Thymus (tissue), 11 donors: ENCODE measurements at regions not wholly inside any gene's neighbourhood (a gene's known extent, or its start where the extent isn't known, plus 50 kb on each side); places are given as distances from the start of the nearest gene placed in this dataset.
A peak's percentile ranks its signal among the peaks of the same experiment; 100 is the strongest.

ENCODE experiments used
- DNase-seq, 9 donors: peaks; one replicate each; pipeline ENCODE4 v3.0.0-alpha.2; 2013; ENCODE audit warnings: low spot score in 9 of 9, low read depth in 6 of 9, missing footprints in 1 of 9
- H3K27ac ChIP-seq, 2 donors: one replicate each; pipeline ENCODE4 v1.5.1; 2013; ENCODE audit warnings: control low read depth in 1 of 2, low read depth in 1 of 2, low read length in 1 of 2, mild to moderate bottlenecking in 1 of 2, moderate library complexity in 1 of 2
- H3K27me3 ChIP-seq, 2 donors: one replicate each; pipeline ENCODE4 v1.5.1; 2013; ENCODE audit warnings: low read length in 1 of 2; ENCODE audit not compliant: control insufficient read depth in 2 of 2, insufficient read depth in 1 of 2
- H3K36me3 ChIP-seq, 2 donors: one replicate each; pipeline ENCODE4 v1.5.1; 2013; ENCODE audit warnings: low read length in 1 of 2, mild to moderate bottlenecking in 1 of 2, moderate library complexity in 1 of 2; ENCODE audit not compliant: control insufficient read depth in 2 of 2, insufficient read depth in 2 of 2
- H3K4me1 ChIP-seq, 2 donors: one replicate each; pipeline ENCODE4 v1.5.1; 2013; ENCODE audit warnings: low read length in 2 of 2; ENCODE audit not compliant: control insufficient read depth in 2 of 2, insufficient read depth in 2 of 2
- H3K4me3 ChIP-seq, 2 donors: one replicate each; pipeline ENCODE4 v1.5.1; 2013; ENCODE audit warnings: low read length in 2 of 2, control low read depth in 1 of 2, mild to moderate bottlenecking in 1 of 2
- H3K9me3 ChIP-seq, 2 donors: one replicate each; pipeline ENCODE4 v1.5.1; 2013; ENCODE audit warnings: low read length in 1 of 2, mild to moderate bottlenecking in 1 of 2; ENCODE audit not compliant: control insufficient read depth in 2 of 2, insufficient read depth in 1 of 2
- WGBS: extraction: QIAGEN DNeasy Blood & Tissue Kit; methylation state at CpG from one replicate; pipeline ENCODE4 v1.1.7; 2013; 5-methylcytosine and 5-hydroxymethylcytosine counted together
- donor health status: healthy.

DNA sequence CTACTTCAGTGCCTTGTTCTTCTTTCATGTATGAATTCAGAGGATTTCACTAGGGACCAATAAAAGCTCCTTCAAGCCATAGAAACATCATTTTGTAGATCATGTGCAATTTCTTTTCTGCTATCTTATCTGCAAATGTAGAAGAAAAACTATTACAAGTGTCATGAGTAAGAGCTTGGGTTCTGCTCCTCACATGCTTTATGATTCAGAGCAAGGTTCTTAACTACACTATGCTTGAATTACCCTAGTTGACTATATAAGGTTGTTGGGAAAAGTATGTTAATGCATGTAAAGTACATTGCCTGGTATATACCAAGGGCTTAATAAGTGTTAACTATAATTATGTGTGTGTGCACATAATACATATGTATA is 91.4 kb upstream of the S1PR1 start:
- Histone ChIP-seq H3K27me3 (no peaks in the 10 kb centered on the region), H3K4me1 (no peaks in the 10 kb centered on the region), H3K36me3 (no peaks in the 10 kb centered on the region), H3K4me3 (no peak overlapping the region), H3K9me3 (no peaks in the 10 kb centered on the region), H3K27ac (no peak overlapping the region)
- DNase-seq, result no peak

GRCh38 chr1:101144671-101145448 is 92.0 kb upstream of the S1PR1 start:
- no peaks in the 10 kb centered on the region for H3K27me3 ChIP-seq
- no peak overlapping the region for H3K4me3 ChIP-seq
- 96% methylated on average over 5 of the region's 5 CpGs for WGBS
- no peak overlapping the region for H3K27ac ChIP-seq
- no peaks in the 10 kb centered on the region for H3K9me3 ChIP-seq
- DNase-seq, result no peak
- no peaks in the 10 kb centered on the region for H3K36me3 ChIP-seq
- no peaks in the 10 kb centered on the region for H3K4me1 ChIP-seq

GRCh38 chr1:101142244-101142643 is 94.6 kb upstream of the S1PR1 start:
- 100% methylated on average over 1 of the region's 1 CpG for WGBS

GRCh38 chr1:101141376-101141775 is 95.4 kb upstream of the S1PR1 start:
- DNase-seq, result no peak
- H3K27me3 ChIP-seq, result no peaks in the 10 kb centered on the region

More at GRCh38 chr1:101142244-101142643, 94.6 kb upstream of the S1PR1 start:
- Histone ChIP-seq H3K9me3 (no peaks in the 10 kb centered on the region), H3K36me3 (no peaks in the 10 kb centered on the region), H3K27ac (no peak overlapping the region), H3K27me3 (no peaks in the 10 kb centered on the region), H3K4me1 (peaks cover 0 to under 1% of the 10 kb centered on the region in 2 donors), H3K4me3 (no peak overlapping the region)
- no peak for DNase-seq

DNA sequence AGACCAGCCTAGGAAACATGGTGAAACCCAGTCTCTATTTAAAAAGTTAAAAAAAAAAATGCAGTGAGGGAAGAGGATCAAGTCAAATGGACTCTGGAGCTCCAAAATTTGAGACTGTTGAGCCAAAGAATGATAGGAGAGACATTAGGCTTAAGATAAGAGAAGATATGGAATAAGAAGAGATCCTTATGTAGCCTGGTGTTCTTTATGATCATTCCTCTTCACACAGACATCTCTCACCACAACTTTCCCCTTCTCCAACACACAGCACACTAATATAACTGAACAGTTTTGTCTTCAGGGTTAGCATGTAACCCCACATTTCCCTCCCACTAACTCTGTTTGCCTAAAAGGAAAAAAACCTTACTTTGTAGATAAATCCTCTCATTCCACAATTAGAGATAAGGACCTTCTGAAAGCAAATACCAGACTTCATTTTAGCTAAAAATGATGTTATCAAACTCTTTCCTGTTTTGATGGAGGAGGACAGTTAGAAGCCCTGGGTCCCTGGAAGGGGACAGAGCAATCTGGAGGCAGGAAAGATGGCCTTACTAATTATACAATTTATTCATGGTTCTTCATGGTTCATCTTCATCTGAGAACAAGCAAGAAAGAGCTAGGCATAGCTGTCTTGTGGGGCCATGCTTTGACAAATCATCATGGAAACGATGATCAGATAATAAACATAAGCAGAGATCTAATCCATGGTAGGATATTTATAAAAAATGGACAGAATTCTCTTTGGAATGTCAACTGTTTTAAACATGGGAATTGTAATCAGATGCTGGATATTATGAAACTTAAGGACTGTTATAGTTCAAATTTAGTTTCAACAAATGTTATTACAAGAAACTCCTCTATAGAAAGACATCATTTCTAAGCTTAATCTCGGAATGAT is 96.7 kb upstream of the S1PR1 start:
- Histone ChIP-seq H3K36me3 (no peaks in the 10 kb centered on the region), H3K4me1 (peaks cover 0 to 3% of the 10 kb centered on the region in 2 donors), H3K27me3 (no peaks in the 10 kb centered on the region), H3K4me3 (no peak overlapping the region), H3K9me3 (no peaks in the 10 kb centered on the region), H3K27ac (no peak overlapping the region)
- 97% methylated on average over 2 of the region's 2 CpGs for WGBS
- no peak for DNase-seq

More at GRCh38 chr1:101141376-101141775, 95.4 kb upstream of the S1PR1 start:
- H3K27ac ChIP-seq, result no peak overlapping the region
- H3K36me3 ChIP-seq, result no peaks in the 10 kb centered on the region
- no peak overlapping the region for H3K4me3 ChIP-seq
- 98% methylated on average over 2 of the region's 2 CpGs for WGBS
- peaks cover 0 to 3% of the 10 kb centered on the region in 2 donors for H3K4me1 ChIP-seq
- no peaks in the 10 kb centered on the region for H3K9me3 ChIP-seq

GRCh38 chr1:101139130-101139529 is 97.7 kb upstream of the S1PR1 start:
- Histone ChIP-seq H3K4me3 (no peak overlapping the region), H3K27me3 (no peaks in the 10 kb centered on the region), H3K27ac (no peak overlapping the region), H3K36me3 (no peaks in the 10 kb centered on the region), H3K9me3 (no peaks in the 10 kb centered on the region), H3K4me1 (peaks cover 3 to 5% of the 10 kb centered on the region in 2 donors)
- no peak for DNase-seq
- WGBS, result 98% methylated on average over 1 of the region's 1 CpG

GRCh38 chr1:101137144-101138126 is 99.4 kb upstream of the S1PR1 start:
- Histone ChIP-seq H3K4me1 (peaks cover 3 to 5% of the 10 kb centered on the region in 2 donors), H3K27ac (peak overlapping the region in 1 of 2 donors; percentile 8), H3K36me3 (no peaks in the 10 kb centered on the region), H3K27me3 (no peaks in the 10 kb centered on the region), H3K4me3 (no peak overlapping the region), H3K9me3 (no peaks in the 10 kb centered on the region)
- no peak for DNase-seq
- 44% methylated on average over 5 of the region's 5 CpGs for WGBS

DNA sequence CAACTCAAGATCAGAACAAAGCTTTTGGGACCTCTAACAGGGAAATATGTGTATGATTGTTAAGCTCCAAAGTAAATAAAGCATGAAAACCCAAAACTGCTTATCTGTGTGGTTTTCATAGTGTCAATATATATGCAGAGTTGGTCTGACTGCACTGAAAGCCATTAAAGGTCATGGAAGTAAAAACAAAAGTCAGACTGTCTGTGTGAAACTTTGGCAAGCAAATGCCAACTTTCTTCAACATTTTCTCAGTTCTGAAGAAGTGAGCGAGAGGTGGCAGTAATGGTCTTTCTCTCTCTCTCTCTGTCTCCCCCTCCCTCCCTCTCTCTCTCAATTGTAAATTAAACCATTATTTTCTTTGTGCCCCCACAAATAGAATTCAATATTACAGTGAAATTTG is 100.1 kb upstream of the S1PR1 start:
- WGBS, result 32% methylated on average over 1 of the region's 1 CpG
- H3K27me3 ChIP-seq, result no peaks in the 10 kb centered on the region
- H3K36me3 ChIP-seq, result no peaks in the 10 kb centered on the region
- peak in 6 of 9 donors; percentile 26 to 82 (median 54) for DNase-seq
- peak overlapping the region in 1 of 2 donors; percentile 50 for H3K27ac ChIP-seq
- H3K4me1 ChIP-seq, result peaks cover 3 to 5% of the 10 kb centered on the region in 2 donors
- no peaks in the 10 kb centered on the region for H3K9me3 ChIP-seq
- no peak overlapping the region for H3K4me3 ChIP-seq
